Glutamatergic neuron (in vitro differentiated cells): ENCODE measurements at regions not wholly inside any gene's neighbourhood (a gene's known extent, or its start where the extent isn't known, plus 50 kb on each side); places are given as distances from the start of the nearest gene placed in this dataset.

ENCODE experiments used
- DNase-seq: peaks from one replicate; pipeline ENCODE4 v3.0.0; 2022
- H3K27ac Mint-ChIP-seq: one replicate; pipeline ENCODE4 v1.8.0; 2020; ENCODE audit warnings: mild to moderate bottlenecking, mixed read lengths, inconsistent platforms; ENCODE audit not compliant: unreplicated experiment
- H3K27me3 Mint-ChIP-seq: one replicate; pipeline ENCODE4 v1.8.0; 2020; ENCODE audit warnings: mild to moderate bottlenecking, moderate library complexity, mixed read lengths, inconsistent platforms; ENCODE audit not compliant: unreplicated experiment
- H3K36me3 Mint-ChIP-seq: one replicate; pipeline ENCODE4 v1.8.0; 2020; ENCODE audit warnings: mild to moderate bottlenecking, mixed read lengths, inconsistent platforms; ENCODE audit not compliant: unreplicated experiment
- H3K4me1 Mint-ChIP-seq: one replicate; pipeline ENCODE4 v1.8.0; 2020; ENCODE audit warnings: mild to moderate bottlenecking, low read depth, mixed read lengths, inconsistent platforms; ENCODE audit not compliant: unreplicated experiment
- H3K4me3 Mint-ChIP-seq: one replicate; pipeline ENCODE4 v1.8.0; 2020; ENCODE audit warnings: mild to moderate bottlenecking, mixed read lengths, inconsistent platforms; ENCODE audit not compliant: unreplicated experiment
- H3K9me3 Mint-ChIP-seq: one replicate; pipeline ENCODE4 v1.8.0; 2020; ENCODE audit warnings: mild to moderate bottlenecking, moderate library complexity, mixed read lengths, inconsistent platforms; ENCODE audit not compliant: unreplicated experiment
- CTCF ChIP-seq: fragments of 200-600 bp; sonication (generic); IDR thresholded peaks from one replicate; pipeline ENCODE4 v1.5.0; 2021; ENCODE audit not compliant: partially characterized antibody, unreplicated experiment

GRCh38 chr3:194031867-194032635, 103.9 kb upstream of the HES1 start:
- Mint-ChIP-seq H3K36me3 (peaks cover 8% of the 10 kb centered on the region), H3K4me1 (no peaks in the 10 kb centered on the region), H3K27ac (no peak overlapping the region), H3K27me3 (peaks cover 10% of the 10 kb centered on the region), H3K9me3 (peaks cover 2% of the 10 kb centered on the region), H3K4me3 (no peak overlapping the region)
- DNase-seq, result no peak
- no peak for TF ChIP-seq CTCF

GRCh38 chr3:194032828-194033435, 103.0 kb upstream of the HES1 start:
- H3K27ac Mint-ChIP-seq, result no peak overlapping the region
- peaks cover 14% of the 10 kb centered on the region for H3K27me3 Mint-ChIP-seq
- no peaks in the 10 kb centered on the region for H3K4me1 Mint-ChIP-seq
- H3K9me3 Mint-ChIP-seq, result peaks cover 2% of the 10 kb centered on the region
- TF ChIP-seq CTCF, result no peak
- H3K4me3 Mint-ChIP-seq, result no peak overlapping the region
- DNase-seq, result no peak
- peaks cover 8% of the 10 kb centered on the region for H3K36me3 Mint-ChIP-seq

DNA sequence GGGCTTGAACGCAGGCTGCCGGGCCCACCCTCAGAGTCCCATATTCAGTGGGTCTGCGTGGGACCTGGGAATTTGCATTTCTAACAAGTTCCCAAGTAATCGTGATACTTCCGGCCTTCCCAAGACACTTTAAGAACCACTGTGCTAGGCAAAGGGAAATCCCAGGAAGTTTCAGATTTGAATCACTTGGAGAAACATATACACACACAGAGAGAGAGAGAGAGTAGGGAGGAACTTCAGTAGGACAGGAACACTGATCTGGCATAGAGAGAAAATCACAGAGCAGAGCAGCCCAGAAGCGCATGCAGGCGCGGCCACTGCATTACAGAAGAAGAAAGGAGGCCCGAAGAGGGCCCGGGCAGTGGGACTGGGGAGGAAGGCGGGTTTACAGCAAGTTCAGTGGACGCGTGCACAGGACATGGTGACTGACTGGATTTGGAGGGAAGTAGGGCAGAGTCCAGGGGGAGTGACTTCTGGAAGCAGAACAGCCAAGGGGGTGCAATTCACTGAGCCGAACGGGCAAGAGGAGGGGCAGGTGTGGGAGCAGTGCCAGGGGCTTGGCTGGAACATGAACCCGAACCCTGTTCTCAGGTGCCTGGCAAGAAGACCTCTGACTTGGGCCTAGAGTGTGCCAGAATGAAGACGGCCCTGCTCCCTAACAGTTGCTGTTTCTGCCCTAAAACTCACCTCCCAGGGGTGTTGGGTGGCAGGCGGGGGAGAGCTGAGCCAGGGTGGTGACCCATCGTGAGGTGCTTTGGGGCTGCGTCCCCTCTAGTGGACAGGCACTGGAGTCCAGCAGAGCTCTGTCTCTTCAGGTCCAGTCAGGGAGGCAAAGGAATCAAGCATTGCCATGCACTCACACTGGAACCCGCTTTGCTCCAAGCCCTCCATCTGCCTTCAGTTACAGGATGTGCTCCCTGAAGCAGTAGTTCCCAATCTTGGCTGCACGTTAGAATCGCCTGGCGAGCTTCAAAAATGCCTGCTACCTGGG, 101.3 kb upstream of the HES1 start:
- Mint-ChIP-seq H3K27me3 (peaks cover 17% of the 10 kb centered on the region), H3K9me3 (peaks cover 2% of the 10 kb centered on the region), H3K36me3 (peaks cover 8% of the 10 kb centered on the region), H3K27ac (no peak overlapping the region), H3K4me1 (peaks cover 2% of the 10 kb centered on the region), H3K4me3 (no peak overlapping the region)
- no peak for DNase-seq
- no peak for TF ChIP-seq CTCF

DNA sequence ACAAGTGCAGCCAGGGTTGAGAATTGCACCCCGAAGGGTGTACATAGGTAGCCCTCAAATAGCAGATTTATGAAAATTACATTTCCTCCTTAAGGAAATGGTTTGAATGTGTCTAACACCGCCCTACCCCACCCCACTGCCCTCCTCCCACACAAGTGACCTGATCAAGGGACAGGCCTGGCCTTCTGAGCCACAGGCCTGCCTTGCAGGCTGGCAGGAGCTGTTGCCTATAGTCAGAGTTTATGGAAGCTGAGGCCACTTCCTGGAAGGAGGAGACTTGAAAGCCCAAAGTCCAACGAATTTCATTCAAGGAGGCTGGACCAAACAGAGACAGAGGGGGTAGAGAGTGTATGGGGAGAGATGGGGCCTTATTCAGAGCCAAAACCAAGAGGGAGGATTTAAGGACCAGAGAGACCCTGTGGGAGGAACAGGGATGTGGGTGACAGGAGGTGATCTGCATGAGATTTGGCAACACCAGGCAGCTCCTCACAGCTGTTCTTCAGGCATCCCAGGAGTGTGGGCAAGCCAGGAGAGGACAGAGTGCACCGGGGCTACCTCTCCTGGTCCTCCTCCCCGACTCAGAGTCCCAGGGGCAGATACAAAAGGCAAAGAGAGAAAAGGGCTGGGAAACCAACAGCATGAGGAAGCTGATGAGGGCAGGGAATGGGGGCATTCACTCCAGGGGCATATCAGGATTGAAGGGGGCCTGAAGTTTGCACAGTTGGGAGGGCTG, 100.4 kb upstream of the HES1 start:
- H3K27ac Mint-ChIP-seq, result peak overlapping the region; percentile 34
- peaks cover 2% of the 10 kb centered on the region for H3K9me3 Mint-ChIP-seq
- peaks cover 2% of the 10 kb centered on the region for H3K4me1 Mint-ChIP-seq
- no peak for DNase-seq
- H3K36me3 Mint-ChIP-seq, result peaks cover 8% of the 10 kb centered on the region
- H3K27me3 Mint-ChIP-seq, result peaks cover 17% of the 10 kb centered on the region
- no peak for TF ChIP-seq CTCF
- H3K4me3 Mint-ChIP-seq, result no peak overlapping the region
